HG02884 (cell line): ENCODE measurements at regions not wholly inside any gene's neighbourhood (a gene's known extent, or its start where the extent isn't known, plus 50 kb on each side); places are given as distances from the start of the nearest gene placed in this dataset.
"Not testable (repeated sequence)": the region's sequence is repeated elsewhere in the genome, so short reads cannot be mapped to it uniquely, and the experiment has no call there.

Experiments
- ATAC-seq: cut with Tn5 transposase; IDR thresholded peaks from one replicate; pipeline ENCODE4 v1.9.1; 2021; ENCODE audit warnings: mild to moderate bottlenecking, moderate library complexity; ENCODE audit not compliant: unreplicated experiment

- no peak for ATAC-seq
Observed at GRCh38 chr12:115303723-115304309, 619.8 kb upstream of the TBX3 start.

- no peak for ATAC-seq
Observed at GRCh38 chr12:115297445-115297844, 613.5 kb upstream of the TBX3 start.

- ATAC-seq = no peak
Observed at GRCh38 chr12:115296613-115297198, 612.7 kb upstream of the TBX3 start.

GRCh38 chr12:115295886-115296285 is 611.9 kb upstream of the TBX3 start:
- no peak for ATAC-seq

- ATAC-seq = no peak
Observed at GRCh38 chr12:115294453-115295133, 610.6 kb upstream of the TBX3 start.

- ATAC-seq = not testable (repeated sequence)
Observed at GRCh38 chr12:115285429-115285828, 601.5 kb upstream of the TBX3 start.

- ATAC-seq = no peak
Observed at GRCh38 chr12:115273456-115273855, 589.5 kb upstream of the TBX3 start.

- no peak for ATAC-seq
Observed at GRCh38 chr12:115268451-115268850, 584.5 kb upstream of the TBX3 start.

GRCh38 chr12:115267891-115268290 is 583.9 kb upstream of the TBX3 start:
- no peak for ATAC-seq

- no peak for ATAC-seq
Observed at GRCh38 chr12:115267464-115267863, 583.5 kb upstream of the TBX3 start.

- no peak for ATAC-seq
Observed at GRCh38 chr12:115264605-115265004, 580.6 kb upstream of the TBX3 start.

GRCh38 chr12:115261691-115262398 is 577.9 kb upstream of the TBX3 start:
- no peak for ATAC-seq

GRCh38 chr12:115260762-115261675 is 577.0 kb upstream of the TBX3 start:
- no peak for ATAC-seq

GRCh38 chr12:115259968-115260747 is 576.2 kb upstream of the TBX3 start:
- ATAC-seq = no peak

GRCh38 chr12:115257791-115258190 is 573.8 kb upstream of the TBX3 start:
- no peak for ATAC-seq

- ATAC-seq = no peak
Observed at GRCh38 chr12:115255962-115256361, 572.0 kb upstream of the TBX3 start.

- no peak for ATAC-seq
Observed at GRCh38 chr12:115255257-115255656, 571.3 kb upstream of the TBX3 start.

- ATAC-seq = no peak
Observed at GRCh38 chr12:115253049-115253448, 569.1 kb upstream of the TBX3 start.

GRCh38 chr12:115251727-115252126 is 567.8 kb upstream of the TBX3 start:
- no peak for ATAC-seq

- no peak for ATAC-seq
Observed at GRCh38 chr12:115249671-115250278, 565.8 kb upstream of the TBX3 start.
